HL-60 (cell line): ENCODE measurements at regions not wholly inside any gene's neighbourhood (a gene's known extent, or its start where the extent isn't known, plus 50 kb on each side); places are given as distances from the start of the nearest gene placed in this dataset.

ENCODE experiments used
- GABPA ChIP-seq: IDR thresholded peaks from 2 replicates; pipeline ENCODE4 v1.6.1; 2012; ENCODE audit warnings: low read depth
- POLR2AphosphoS5 ChIP-seq: IDR thresholded peaks from 2 replicates; pipeline ENCODE4 v1.6.1; 2012; ENCODE audit warnings: low read depth
- TF ChIP-seq, protein P1 (sequence below): IDR thresholded peaks from one replicate; pipeline ENCODE4 v1.5.1; 2011; ENCODE audit warnings: low read length, control low read depth, inconsistent platforms; ENCODE audit not compliant: insufficient read depth
- TF ChIP-seq, protein P2 (sequence below): IDR thresholded peaks from 2 replicates; pipeline ENCODE4 v1.6.1; 2012; ENCODE audit warnings: low read depth; ENCODE audit not compliant: insufficient replicate concordance

DNA sequence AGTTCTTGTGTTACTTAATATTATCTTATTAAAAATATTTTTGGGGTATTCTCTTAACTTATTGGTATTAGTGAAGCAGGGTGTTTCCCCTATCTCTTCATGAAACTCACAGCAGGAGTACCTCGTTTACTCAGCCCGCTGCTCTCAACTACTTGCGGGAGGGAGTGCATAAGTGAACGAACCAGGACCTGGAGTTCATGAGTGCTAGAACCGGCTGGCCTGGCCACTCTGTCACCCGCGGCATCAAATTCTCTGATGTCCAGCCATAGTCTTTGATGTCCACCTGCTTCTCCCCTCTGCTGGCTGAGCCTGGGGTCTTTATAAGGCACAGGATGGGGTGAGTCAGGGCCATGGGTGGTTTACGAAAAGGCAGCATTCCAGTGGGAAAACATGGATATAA is 216.7 kb upstream of the ANO5 start:
- TF ChIP-seq, protein P1, sequence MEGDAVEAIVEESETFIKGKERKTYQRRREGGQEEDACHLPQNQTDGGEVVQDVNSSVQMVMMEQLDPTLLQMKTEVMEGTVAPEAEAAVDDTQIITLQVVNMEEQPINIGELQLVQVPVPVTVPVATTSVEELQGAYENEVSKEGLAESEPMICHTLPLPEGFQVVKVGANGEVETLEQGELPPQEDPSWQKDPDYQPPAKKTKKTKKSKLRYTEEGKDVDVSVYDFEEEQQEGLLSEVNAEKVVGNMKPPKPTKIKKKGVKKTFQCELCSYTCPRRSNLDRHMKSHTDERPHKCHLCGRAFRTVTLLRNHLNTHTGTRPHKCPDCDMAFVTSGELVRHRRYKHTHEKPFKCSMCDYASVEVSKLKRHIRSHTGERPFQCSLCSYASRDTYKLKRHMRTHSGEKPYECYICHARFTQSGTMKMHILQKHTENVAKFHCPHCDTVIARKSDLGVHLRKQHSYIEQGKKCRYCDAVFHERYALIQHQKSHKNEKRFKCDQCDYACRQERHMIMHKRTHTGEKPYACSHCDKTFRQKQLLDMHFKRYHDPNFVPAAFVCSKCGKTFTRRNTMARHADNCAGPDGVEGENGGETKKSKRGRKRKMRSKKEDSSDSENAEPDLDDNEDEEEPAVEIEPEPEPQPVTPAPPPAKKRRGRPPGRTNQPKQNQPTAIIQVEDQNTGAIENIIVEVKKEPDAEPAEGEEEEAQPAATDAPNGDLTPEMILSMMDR = no peak
- no peak for TF ChIP-seq GABPA
- TF ChIP-seq, protein P2, sequence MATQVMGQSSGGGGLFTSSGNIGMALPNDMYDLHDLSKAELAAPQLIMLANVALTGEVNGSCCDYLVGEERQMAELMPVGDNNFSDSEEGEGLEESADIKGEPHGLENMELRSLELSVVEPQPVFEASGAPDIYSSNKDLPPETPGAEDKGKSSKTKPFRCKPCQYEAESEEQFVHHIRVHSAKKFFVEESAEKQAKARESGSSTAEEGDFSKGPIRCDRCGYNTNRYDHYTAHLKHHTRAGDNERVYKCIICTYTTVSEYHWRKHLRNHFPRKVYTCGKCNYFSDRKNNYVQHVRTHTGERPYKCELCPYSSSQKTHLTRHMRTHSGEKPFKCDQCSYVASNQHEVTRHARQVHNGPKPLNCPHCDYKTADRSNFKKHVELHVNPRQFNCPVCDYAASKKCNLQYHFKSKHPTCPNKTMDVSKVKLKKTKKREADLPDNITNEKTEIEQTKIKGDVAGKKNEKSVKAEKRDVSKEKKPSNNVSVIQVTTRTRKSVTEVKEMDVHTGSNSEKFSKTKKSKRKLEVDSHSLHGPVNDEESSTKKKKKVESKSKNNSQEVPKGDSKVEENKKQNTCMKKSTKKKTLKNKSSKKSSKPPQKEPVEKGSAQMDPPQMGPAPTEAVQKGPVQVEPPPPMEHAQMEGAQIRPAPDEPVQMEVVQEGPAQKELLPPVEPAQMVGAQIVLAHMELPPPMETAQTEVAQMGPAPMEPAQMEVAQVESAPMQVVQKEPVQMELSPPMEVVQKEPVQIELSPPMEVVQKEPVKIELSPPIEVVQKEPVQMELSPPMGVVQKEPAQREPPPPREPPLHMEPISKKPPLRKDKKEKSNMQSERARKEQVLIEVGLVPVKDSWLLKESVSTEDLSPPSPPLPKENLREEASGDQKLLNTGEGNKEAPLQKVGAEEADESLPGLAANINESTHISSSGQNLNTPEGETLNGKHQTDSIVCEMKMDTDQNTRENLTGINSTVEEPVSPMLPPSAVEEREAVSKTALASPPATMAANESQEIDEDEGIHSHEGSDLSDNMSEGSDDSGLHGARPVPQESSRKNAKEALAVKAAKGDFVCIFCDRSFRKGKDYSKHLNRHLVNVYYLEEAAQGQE = no peak
- no peak for TF ChIP-seq POLR2AphosphoS5
